Fibroblast of skin of abdomen (primary cell): ENCODE measurements at regions not wholly inside any gene's neighbourhood (a gene's known extent, or its start where the extent isn't known, plus 50 kb on each side); places are given as distances from the start of the nearest gene placed in this dataset.
"Not testable (repeated sequence)": the region's sequence is repeated elsewhere in the genome, so short reads cannot be mapped to it uniquely, and the experiment has no call there.

Source experiments
- DNase-seq: peaks from one replicate; pipeline ENCODE4 v3.0.0-alpha.2; 2013

- no peak for DNase-seq
Observed at GRCh38 chr2:116133381-116133942, 1681.0 kb upstream of the DDX18 start.

GRCh38 chr2:116141891-116142474 is 1672.5 kb upstream of the DDX18 start:
- DNase-seq, result no peak

GRCh38 chr2:116142644-116143227 is 1671.8 kb upstream of the DDX18 start:
- DNase-seq, result no peak

- no peak for DNase-seq
Observed at GRCh38 chr2:116145031-116145430, 1669.5 kb upstream of the DDX18 start.

- DNase-seq, result no peak
Observed at GRCh38 chr2:116148361-116148760, 1666.1 kb upstream of the DDX18 start.

- DNase-seq, result no peak
Observed at GRCh38 chr2:116153729-116154128, 1660.8 kb upstream of the DDX18 start.

GRCh38 chr2:116160657-116161056 is 1653.8 kb upstream of the DDX18 start:
- DNase-seq, result no peak

GRCh38 chr2:116162395-116162794 is 1652.1 kb upstream of the DDX18 start:
- no peak for DNase-seq

- no peak for DNase-seq
Observed at GRCh38 chr2:116167107-116167506, 1647.4 kb upstream of the DDX18 start.

- no peak for DNase-seq
Observed at GRCh38 chr2:116180072-116180471, 1634.4 kb upstream of the DDX18 start.

- not testable (repeated sequence) for DNase-seq
Observed at GRCh38 chr2:116190684-116191083, 1623.8 kb upstream of the DDX18 start.

GRCh38 chr2:116200086-116200485 is 1614.4 kb upstream of the DDX18 start:
- no peak for DNase-seq

- DNase-seq, result no peak
Observed at GRCh38 chr2:116211719-116212118, 1602.8 kb upstream of the DDX18 start.

- no peak for DNase-seq
Observed at GRCh38 chr2:116222793-116223192, 1591.7 kb upstream of the DDX18 start.

- no peak for DNase-seq
Observed at GRCh38 chr2:116223912-116224311, 1590.6 kb upstream of the DDX18 start.

- no peak for DNase-seq
Observed at GRCh38 chr2:116224610-116225009, 1589.9 kb upstream of the DDX18 start.

- no peak for DNase-seq
Observed at GRCh38 chr2:116238511-116238910, 1576.0 kb upstream of the DDX18 start.

GRCh38 chr2:116250376-116250775 is 1564.1 kb upstream of the DDX18 start:
- DNase-seq, result no peak

- DNase-seq, result no peak
Observed at GRCh38 chr2:116264872-116265271, 1549.6 kb upstream of the DDX18 start.

GRCh38 chr2:116269040-116269439 is 1545.5 kb upstream of the DDX18 start:
- DNase-seq, result no peak

- DNase-seq, result no peak
Observed at GRCh38 chr2:116304328-116304727, 1510.2 kb upstream of the DDX18 start.

GRCh38 chr2:116317111-116317510 is 1497.4 kb upstream of the DDX18 start:
- no peak for DNase-seq

- not testable (repeated sequence) for DNase-seq
Observed at GRCh38 chr2:116318551-116318950, 1495.9 kb upstream of the DDX18 start.

GRCh38 chr2:116319001-116319400 is 1495.5 kb upstream of the DDX18 start:
- no peak for DNase-seq

- no peak for DNase-seq
Observed at GRCh38 chr2:116319935-116320334, 1494.6 kb upstream of the DDX18 start.
